ENCODE measurements at regions not wholly inside any gene's neighbourhood (a gene's known extent, or its start where the extent isn't known, plus 50 kb on each side); places are given as distances from the start of the nearest gene placed in this dataset.

DNA sequence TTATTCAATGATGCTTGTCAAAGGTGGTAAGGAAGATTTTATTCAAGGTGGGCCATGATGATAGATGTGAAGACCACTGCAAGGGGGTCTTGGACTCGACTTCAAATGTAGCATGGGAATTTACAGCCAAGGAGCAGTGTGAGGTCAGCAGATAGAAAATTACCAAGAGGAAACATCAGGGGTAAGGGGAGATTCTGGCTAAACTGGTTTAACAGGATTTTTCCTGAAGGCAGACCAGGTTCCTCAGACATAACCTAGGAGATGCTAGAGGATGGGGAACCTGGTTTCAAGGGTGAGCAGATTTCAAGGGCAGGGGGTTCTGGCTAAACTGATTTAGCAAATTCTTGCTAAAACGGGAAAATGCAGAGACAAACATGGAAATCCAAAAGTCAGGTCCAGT is 464.9 kb downstream of the TAFA4 start:
- no peak for DNase-seq (ENCODE audit: low read depth)

DNA sequence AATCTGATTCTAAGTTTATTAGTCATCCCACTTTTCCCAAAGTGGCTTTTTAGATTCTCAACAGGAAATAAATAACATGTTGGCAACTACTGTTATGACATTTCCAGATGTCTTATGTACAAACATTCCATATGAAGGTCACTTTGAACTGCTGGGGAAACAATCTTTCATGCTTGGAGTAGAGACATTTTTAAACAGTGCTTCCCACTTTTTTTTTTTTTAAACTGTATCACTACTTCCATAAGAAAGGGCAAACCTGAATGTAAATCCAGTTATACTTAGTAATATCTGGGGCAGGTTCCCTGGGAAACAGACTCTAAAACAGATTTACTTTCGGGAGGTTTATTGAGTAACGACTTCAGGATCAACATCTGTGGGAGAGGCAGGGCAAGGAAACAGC is 473.8 kb downstream of the TAFA4 start:
- no peak for DNase-seq (ENCODE audit: low read depth)

DNA sequence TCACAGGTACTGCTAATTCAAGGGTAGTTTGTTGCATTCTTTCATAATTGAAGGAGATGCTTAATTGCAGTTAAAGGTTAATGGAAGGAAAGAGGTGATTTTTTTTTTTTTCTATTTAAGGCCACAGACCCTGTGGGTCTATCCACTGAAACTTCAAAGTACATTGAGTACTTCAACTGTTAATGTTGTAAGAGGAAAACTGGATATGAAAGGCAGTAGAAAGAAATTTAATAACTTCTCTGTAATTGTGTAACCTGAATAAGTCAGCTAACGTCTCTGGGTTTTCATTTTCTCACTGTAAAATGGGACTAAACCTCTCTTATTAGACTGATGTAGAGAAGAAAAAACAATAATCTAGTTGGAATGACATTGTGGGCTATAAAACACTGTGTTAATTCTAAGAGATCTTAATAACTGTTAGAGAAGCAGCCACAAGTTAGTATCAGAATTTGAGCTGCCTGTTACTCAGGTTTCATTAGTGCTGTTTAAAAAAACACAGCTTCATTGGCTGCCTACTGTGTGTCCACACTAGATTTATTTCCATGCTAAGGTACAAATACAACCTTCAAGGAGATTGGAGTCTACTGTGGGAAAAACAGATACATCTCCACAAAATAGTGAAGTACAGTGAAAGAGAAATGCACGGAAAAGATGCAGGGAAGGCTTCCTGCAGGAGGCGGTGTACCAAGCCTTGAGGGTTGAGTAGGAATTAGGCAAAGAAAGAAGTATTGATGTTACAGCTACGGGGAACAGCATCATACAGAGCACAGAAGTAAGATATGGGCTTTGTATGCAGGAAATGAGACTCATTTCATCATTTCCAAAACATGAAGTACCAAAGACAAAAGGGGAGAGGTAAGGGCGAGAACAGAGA is 483.6 kb downstream of the TAFA4 start:
- no peak for DNase-seq (ENCODE audit: low read depth)

DNA sequence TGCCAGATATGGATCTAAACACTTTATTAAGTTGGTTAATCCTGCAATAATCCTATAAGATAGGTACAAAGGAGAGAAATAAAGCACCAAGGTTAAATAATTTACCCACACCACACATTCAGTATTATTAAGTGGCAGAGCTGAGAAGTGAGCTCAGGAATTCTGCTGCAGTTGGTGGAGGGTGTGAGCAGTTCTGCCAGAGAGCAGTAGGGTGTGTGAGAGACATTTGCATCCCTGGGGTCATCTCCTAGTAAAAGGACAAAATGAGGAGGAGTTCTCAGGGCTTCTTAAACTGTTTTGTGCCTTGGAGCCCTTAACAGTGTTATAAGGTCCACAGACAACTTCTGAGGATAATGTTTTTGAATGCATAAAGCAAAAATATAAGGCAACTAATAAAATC is 484.5 kb downstream of the TAFA4 start:
- no peak for DNase-seq (ENCODE audit: low read depth)

DNA sequence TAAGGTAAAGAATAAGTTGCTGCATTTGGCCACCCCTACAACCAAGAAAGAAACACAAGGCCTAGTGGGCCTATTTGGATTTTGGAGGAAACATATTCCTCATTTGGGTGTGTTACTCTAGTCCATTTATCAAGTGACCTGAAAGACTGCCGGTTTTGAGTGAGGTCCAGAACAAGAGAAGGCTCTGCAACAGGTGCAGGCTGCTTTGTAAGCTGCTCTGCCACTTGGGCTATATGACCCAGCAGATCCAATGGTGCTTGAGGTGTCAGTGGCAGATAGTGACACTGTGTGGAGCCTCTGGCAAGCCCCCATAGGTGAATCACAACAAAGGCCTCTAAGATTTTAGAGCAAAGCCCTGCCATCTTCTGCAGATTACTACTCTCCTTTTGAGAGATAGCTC is 491.3 kb downstream of the TAFA4 start:
- DNase-seq (ENCODE audit: low read depth), result no peak

DNA sequence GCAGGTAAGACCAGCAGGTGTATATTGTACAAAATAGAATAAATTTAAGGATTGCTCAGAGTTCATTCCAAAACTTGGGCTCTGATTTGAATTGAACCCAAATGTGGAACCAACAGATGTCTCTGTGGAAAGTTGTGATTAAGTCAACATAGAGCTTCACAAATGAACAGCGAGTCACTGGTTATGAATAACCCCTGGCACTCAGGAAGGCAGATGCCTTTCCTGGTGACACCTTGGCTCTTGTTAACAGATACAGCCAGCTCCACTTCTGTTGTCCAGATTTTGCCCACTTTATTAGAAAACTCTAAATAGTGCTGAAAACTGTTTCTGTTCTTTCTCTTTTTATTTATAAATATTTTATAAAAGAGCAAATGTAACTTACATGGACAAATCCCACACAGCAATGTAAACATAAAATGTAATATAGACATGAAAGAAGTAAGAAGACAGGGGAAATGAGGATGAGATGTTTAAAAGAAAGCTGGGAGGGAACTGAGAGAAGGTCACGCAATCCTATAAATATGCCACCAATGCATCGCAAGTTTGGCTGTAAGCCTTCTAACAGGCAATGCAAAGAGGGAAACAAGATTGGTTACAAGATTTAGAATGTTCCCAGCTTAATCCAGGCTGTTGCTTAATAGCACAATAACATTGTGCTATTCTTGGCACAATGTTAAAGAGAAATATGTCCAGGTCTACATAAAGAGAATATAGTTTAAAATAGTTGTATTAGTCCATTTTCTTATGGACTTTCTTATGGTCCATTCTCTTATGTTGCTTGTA is 495.5 kb downstream of the TAFA4 start:
- no peak for DNase-seq (ENCODE audit: low read depth)

DNA sequence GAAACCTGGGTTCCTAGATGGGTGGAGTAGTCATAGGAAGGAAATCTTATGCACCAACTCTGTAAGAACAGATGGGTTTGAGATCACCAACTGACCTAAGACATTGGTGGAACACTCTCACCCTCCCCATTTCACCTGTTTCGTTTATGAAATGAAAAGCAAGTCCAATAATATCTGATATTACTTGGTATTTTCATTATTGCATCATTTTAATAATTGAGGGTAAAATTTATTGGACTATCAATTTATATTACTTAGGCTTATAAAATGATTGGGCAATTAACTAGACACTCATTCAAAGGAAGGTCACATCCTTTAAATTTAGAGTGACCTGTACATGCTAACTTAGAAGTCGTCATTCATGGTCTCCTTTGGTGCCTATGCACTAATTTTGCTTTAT is 503.9 kb downstream of the TAFA4 start:
- DNase-seq (ENCODE audit: low read depth), result no peak

DNA sequence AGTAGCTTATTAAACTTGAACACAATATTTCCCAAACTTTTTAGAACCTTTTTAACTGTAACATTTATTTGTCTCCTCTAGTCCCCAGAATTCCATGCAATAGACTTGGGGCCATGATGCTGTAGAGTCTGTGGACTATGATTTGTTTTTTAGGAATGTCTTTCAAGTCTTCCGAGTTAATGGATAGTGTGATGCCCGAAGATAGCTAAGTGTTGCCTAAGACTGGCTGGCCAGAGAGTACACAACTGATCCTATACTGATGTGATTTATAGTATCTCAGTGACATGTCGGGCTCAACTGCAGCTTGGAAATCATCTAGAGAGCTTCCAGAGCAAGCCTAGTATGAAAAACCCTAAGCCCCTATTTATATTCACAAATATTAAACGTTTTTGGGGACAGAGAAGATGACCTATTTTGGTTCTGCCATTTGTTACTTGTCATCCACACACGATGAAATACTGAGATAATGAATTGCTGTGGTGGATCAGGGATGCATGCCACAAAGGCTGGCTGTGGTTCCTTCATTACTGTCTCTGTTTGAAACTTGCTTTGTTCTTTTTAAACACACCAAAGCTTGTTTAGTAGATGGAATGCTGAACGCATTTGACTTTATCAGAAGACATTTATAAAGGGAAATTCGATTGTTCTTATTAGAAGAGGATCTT is 507.4 kb downstream of the TAFA4 start:
- DNase-seq (ENCODE audit: low read depth), result no peak

DNA sequence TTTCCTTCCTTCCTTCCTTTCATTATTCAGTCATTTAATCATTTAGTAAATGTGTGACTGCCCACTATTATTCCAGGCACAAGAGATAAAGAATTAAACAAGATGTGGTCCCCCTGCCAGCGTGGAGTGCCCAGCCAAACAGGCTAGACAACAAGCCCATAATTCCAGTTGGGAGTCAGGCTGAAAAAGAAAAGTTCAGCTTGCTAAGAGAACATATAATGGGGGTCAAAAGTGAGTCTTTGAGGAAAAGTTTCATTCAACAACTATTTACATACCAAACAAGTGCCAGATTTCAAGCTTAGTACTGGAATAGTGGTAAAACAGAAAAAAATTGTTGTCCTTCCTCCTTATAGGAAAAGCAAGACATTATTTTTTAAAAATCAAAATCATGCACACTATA is 523.7 kb downstream of the TAFA4 start:
- DNase-seq (ENCODE audit: low read depth), result no peak

DNA sequence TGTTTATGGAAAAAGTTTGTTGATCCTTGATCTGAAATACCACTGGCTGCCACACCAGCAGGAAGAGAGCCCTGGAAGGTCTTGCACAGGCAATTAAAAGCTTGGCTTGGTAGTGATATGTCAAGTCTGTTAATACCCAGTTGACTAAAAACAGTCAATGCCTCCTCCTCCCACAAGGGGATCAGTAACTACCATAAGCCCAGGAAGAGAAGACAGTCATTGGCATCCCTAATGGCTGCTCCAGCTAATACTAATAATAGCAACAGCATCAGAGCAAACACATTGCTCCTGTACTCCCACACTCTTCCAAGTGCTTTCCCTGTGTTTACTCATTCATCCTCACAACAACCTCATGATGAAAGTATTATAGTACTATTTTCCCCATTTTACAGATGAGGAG is 528.6 kb downstream of the TAFA4 start:
- DNase-seq (ENCODE audit: low read depth), result no peak

DNA sequence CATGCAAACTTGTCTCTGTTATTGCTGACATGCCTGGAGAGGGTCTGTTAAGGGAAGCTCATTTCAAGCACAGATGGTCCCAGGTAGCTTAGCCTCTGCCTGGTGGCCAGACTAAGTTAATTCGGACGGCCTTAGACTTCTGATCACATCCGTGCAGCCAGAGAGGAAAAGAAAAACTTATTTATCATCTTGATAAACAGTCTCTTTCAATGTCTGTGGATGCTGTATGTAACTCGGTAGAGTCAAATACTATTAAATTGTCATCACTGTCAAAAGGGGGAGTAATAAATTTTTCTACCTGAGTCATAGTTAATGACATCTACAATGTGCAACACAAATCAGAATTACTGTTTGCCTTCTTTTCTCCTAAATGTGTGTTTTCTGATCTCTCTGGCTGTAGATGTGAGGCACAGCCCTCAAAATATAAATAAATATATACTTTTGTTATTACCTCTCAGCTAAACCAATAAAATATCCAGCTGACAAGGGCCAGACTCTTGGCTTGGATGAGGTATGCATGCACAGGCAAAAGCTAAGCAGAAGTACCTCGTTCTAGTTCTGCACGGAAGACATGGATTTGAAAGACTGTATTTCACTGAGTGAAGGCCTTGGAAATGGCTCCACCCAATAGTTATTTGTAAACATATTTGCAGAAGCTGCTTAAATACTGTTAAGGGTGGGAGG is 530.0 kb downstream of the TAFA4 start:
- DNase-seq (ENCODE audit: low read depth), result no peak

DNA sequence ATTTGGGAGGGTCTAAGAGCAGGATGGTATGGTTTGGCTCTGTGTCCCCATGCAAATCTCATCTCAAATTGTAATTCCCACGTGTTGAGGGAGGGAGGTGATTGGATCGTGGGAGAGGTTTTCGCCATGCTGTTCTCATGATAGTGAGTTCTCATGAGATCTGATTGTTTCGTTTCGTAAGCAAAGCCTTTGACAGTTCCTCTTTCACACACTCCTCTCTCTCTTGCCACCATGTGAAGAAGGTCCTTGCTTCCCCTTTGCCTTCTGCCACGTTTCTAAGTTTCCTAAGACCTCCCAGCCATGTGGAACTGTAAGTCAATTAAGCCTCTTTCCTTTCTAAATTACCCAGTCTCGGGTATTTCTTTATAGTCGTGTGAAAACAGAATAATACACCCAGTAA is 553.7 kb downstream of the TAFA4 start:
- no peak for DNase-seq (ENCODE audit: low read depth)

DNA sequence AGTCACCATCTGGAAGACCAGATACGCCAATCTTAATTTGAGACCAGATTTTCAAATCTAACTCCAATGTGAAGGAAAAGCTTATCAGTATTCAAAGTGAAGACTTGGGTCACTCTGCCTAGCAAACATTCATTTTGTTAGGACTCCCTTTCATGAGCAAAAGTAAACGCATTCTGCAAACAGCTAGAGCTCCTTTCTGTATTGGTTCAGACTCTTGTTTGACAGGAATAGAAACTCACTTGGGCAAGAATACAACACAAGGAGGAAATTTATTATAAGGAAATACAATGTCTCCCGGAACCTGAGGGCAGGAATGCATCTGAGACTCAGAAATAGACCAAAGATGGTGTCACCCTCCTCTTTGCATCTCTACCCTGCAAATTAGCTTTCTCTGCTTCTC is 558.6 kb downstream of the TAFA4 start:
- DNase-seq (ENCODE audit: low read depth), result no peak

DNA sequence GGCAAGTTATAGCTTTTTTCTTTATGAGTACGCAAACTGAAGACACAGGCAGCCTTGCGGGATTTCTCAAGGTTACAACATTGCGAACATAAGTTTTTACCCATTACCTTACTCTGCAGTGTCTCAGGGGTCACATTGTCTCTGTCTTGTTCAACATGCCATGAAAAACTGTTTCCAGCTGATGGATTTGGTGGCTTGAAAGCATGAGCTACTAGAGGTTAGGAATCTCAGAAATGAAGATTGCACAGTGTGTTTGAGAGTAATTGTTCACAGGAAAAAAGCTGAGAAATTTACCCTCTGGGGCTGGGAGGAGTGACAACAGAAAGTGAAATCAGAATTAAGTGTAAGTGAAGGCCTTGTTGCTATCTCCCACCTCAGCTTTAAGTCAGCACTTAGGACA is 568.6 kb downstream of the TAFA4 start:
- no peak for DNase-seq (ENCODE audit: low read depth)

DNA sequence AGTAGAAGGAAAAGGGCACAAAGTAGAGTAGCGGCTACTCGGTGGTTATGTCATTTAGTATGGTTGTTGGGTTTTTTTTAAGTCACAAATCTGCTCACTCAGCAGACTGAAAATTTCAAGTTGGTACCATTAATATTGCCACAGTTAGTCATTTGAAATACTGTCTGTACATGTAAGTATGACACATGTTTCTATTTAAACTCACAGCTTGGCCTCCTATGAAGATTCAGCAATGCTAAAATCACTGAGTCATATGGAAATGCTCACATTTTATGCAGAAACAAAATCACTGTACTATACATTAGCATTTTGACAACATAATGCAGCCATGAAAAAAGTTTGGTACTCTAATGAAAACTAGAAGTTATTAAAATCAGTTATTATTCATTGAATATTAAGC is 571.9 kb downstream of the TAFA4 start:
- DNase-seq (ENCODE audit: low read depth), result no peak

DNA sequence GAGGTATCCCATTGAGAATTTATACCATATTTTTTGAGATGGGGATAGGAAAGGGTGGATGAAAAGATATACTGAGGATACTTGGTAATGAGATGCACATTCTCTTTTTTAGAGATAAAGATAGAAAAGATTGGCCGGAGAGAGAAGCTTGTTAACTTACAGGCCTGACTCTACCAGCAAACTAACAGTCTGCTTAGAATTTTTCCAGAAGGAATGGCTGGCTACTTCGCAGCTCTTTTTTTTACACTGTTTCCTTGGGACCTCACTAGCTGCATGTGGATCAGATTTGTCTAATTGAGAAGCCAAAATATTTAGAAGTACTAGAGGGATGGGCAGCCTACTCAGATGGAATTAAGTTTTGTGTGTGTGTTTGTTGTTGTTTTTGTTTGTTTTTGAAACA is 586.6 kb downstream of the TAFA4 start:
- no peak for DNase-seq (ENCODE audit: low read depth)

DNA sequence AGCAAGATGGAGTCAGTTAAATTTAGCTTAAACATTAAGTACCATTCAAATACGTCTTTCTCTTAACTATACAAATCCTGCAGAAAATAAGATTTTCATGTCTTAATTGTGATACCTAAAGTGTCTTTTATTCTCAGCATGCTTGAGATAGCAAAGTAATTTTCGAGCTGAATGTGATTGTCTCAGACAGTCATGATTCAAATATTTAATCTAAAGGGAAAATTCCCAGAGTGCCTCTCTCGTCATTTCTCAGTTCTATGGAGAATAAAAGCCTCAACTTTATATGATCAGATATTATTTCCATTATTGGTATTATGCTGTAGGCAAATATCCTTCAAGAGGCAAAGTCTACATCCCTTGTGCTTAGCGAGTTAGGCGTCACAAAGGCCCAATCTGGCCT is 589.9 kb downstream of the TAFA4 start:
- DNase-seq (ENCODE audit: low read depth), result no peak

DNA sequence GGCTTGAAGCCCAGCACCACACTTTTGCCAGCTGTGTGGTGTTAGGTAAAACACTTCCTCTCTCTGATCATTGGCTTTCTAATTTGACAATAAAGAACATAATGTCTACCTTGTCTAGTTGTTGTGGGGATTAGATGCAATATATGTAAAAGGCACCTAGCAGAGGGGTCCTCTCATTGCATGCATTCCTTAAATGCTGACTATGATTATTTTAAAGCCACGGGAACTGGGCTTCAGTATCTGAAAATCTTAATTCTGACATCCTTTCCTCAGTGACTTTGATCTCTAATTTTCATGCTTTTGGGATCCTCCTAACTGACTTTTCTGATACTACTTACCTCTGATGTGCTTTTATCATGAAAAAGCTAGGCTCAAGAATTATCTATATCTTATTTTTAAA is 596.3 kb downstream of the TAFA4 start:
- no peak for DNase-seq (ENCODE audit: low read depth)

DNA sequence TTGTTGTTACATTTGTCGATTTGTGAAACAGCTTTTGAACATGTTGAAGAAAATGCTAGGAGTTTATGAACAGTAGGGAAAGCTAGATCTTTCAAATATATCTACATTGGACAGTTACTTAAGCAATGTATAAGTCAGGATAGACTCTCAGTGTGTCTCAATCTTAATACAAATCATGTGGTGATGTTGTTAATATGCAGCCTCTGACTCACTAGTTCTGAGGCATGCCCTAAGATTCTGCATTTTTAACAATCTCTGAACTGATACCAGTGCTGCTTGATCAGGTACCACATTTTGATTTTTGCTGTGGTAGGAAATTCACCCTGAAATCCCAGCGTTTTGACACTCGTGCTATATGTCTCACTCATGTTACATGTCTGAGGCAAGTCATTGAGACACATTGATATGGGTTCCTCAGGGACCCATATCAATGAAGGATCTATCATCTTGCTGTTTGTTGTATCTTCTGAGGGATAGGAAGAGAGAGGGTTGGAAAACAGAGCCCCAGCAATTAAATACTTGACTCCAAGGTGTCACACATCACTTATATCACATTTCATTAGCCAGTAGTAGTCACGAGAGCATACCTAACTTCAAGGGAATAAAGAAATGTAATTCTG is 597.9 kb downstream of the TAFA4 start:
- no peak for DNase-seq (ENCODE audit: low read depth)

DNA sequence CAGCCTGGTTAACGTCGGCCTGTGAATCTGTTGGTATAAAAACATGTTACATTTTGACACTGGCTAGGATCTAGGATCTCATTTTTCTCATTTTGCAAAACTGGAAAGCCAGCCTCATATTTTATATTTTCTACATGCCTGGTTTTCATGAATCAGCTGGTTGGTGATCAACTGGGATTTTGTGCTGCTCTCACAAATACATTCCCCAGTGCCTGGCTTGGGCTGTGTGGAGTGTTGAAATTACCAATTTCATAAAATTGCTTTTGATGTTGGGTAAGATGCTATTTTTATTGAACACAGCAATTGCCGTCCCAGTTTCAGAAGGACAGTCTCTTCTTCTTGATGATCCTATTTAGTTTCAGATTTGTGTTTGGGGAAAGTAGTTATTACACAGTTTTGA is 604.3 kb downstream of the TAFA4 start:
- no peak for DNase-seq (ENCODE audit: low read depth)

DNA sequence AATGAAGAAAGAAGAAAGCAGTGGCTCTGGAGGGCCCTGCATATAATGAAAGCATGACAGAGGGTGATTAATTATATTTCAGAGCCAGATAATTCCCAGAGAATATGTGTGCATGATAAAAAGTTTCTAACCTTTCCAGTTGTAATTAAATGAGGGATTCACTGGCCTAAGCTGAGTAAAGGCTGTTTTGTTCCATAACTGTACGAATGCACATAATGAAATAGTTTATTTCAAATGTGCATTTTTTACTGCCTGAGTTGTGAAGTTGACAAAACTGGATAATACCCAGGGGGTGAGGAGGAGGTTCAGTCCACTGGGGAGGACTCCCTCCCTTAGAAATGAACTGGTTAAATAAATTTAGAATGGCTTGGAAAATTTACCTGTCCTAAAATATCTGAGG is 616.4 kb downstream of the TAFA4 start:
- DNase-seq (ENCODE audit: low read depth), result no peak

DNA sequence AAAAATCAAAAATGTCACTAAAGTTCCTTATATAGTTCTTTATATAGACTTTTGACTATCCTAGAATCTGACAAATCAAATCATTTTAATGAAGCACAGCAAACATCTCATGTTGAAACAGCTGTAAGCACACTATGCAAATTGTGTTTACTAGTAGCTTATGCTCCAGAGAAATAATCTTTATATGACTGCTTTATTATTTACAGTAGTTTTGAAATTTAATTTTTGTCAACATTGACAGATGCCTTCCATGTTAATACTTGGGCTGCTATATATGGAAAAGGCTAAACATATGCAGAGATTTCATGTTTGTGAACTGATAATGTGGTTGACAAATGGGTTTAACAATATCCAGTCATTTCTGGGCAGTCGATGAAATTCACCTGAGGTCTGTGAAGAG is 616.8 kb downstream of the TAFA4 start:
- no peak for DNase-seq (ENCODE audit: low read depth)
